ENCODE measurements at regions not wholly inside any gene's neighbourhood (a gene's known extent, or its start where the extent isn't known, plus 50 kb on each side); places are given as distances from the start of the nearest gene placed in this dataset.

DNA sequence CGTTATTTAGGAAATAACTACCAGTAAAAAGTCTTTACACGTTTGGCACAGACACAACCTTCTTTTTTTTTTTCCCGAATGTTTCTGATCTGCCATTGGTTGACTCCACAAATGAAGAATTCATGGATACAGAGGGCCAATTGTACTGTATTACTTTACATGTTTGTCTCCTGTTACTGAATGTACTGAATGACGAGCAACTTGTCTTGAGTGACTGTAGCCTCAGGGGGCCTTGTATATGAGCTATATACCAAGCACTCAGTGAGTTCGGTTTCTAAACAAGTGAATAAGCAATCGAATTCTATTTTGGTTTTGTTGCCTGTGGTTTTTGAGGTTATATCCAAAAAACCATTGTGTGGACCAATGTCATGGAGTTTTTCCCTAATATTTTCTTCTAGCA lies 480.0 kb upstream of the SYT1 start:
- POLR2A ChIA-PET (ENCODE audit: low non-redundant PET): no interaction called here
- CTCF ChIA-PET: no interaction called here
- H3K27ac ChIP-seq: no peak overlapping the region
- no peak for DNase-seq (ENCODE audit: low spot score)
- TF ChIP-seq, protein P1, sequence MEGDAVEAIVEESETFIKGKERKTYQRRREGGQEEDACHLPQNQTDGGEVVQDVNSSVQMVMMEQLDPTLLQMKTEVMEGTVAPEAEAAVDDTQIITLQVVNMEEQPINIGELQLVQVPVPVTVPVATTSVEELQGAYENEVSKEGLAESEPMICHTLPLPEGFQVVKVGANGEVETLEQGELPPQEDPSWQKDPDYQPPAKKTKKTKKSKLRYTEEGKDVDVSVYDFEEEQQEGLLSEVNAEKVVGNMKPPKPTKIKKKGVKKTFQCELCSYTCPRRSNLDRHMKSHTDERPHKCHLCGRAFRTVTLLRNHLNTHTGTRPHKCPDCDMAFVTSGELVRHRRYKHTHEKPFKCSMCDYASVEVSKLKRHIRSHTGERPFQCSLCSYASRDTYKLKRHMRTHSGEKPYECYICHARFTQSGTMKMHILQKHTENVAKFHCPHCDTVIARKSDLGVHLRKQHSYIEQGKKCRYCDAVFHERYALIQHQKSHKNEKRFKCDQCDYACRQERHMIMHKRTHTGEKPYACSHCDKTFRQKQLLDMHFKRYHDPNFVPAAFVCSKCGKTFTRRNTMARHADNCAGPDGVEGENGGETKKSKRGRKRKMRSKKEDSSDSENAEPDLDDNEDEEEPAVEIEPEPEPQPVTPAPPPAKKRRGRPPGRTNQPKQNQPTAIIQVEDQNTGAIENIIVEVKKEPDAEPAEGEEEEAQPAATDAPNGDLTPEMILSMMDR (conservative IDR thresholded peaks at IDR 0.05; ENCODE audit: low read depth): no peak

GRCh38 chr12:78385541-78385940 lies 479.0 kb upstream of the SYT1 start:
- no peak overlapping the region for H3K27ac ChIP-seq
- ChIA-PET POLR2A (ENCODE audit: low non-redundant PET) (interaction anchor here (0.6 kb wide), 1 partner anchor 22 kb away, joined by 3 read pairs; no protein-coding TSS in a partner anchor), CTCF (interaction anchor here (1.0 kb wide), 1 partner anchor 10 kb away, joined by 5 read pairs; no protein-coding TSS in a partner anchor)
- TF ChIP-seq, protein P1 (conservative IDR thresholded peaks at IDR 0.05; ENCODE audit: low read depth): no peak
- DNase-seq (ENCODE audit: low spot score): no peak

DNA sequence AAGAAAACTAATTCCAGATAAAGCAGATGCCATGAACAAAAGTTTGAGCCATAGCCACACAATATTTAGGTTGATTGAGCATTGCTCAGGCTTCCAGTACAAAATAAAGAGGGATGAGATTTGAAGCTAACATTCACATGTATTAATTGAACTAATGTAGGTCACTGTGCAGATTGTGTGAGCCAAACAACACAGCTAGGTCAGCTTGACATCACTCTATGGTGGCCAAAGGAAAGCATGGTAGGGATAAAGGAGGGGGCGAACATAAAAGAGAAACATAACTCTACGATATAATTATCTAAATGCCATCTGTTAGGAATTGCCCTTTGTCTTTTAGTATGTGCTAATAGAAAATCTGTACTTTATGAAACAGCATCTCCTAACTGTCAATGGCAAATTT lies 477.7 kb upstream of the SYT1 start:
- CTCF ChIA-PET: interaction anchor here (0.6 kb wide), 1 partner anchor 933 kb away, joined by 4 read pairs; no protein-coding TSS in a partner anchor
- TF ChIP-seq, protein P1 (conservative IDR thresholded peaks at IDR 0.05; ENCODE audit: low read depth): no peak

DNA sequence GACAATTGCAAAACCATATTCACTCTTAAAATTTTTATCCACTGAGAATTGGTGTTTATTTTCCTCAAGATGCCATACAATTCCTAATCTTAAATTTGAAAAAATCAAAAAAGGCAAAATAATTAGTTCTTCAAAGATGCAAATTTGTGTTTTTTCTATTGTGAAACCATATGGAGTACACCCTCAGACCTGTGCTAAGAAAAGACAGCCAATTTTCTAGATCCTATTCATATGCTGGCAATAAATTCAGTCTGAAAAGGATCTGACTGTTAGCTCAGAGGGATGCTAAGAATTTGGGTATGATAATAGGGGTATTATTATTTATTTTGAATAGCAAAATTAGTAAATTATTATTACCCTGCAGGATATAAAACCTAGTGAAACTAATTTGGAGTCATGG lies 476.9 kb upstream of the SYT1 start:
- no peak overlapping the region for H3K27ac ChIP-seq
- no peak for DNase-seq (ENCODE audit: low spot score)
- CTCF ChIA-PET: no interaction called here
- POLR2A ChIA-PET (ENCODE audit: low non-redundant PET): no interaction called here
- TF ChIP-seq, protein P1 (conservative IDR thresholded peaks at IDR 0.05; ENCODE audit: low read depth): no peak

More for the DNA sequence above, 477.7 kb upstream of the SYT1 start:
- POLR2A ChIA-PET (ENCODE audit: low non-redundant PET): no interaction called here
- no peak overlapping the region for H3K27ac ChIP-seq
- DNase-seq (ENCODE audit: low spot score): no peak

DNA sequence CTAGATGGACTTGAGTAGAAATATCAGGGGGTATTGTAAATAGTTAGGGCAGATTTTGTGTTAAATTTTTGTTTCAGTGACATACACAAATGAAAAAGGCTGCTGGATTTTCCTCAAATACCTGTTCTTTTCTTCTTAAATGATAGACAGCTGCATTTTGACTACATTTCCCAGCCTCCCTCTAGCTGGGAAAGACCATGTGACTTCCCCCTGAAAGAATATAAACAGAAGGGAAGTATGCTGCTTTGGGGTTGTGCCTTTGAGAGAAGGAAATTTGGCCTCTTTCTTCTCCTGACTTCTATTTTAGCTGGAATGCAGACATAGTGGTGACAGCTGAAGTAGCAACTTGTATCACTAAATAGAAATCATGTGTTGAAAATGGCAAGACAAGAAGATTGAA lies 476.1 kb upstream of the SYT1 start:
- TF ChIP-seq, protein P1 (conservative IDR thresholded peaks at IDR 0.05; ENCODE audit: low read depth): no peak
- no peak for DNase-seq (ENCODE audit: low spot score)
- H3K27ac ChIP-seq: no peak overlapping the region
- POLR2A ChIA-PET (ENCODE audit: low non-redundant PET): no interaction called here
- CTCF ChIA-PET: interaction anchor here (0.6 kb wide), 1 partner anchor 1735 kb away, joined by 5 read pairs; no protein-coding TSS in a partner anchor

- no peak overlapping the region for H3K27ac ChIP-seq
- DNase-seq (ENCODE audit: low spot score): no peak
- ChIA-PET CTCF (interaction anchor here (0.6 kb wide), 2 partner anchors 33 to 347 kb away, joined by 3 to 7 read pairs; no protein-coding TSS in a partner anchor), POLR2A (ENCODE audit: low non-redundant PET) (no interaction called here)
- TF ChIP-seq, protein P1 (conservative IDR thresholded peaks at IDR 0.05; ENCODE audit: low read depth): no peak
Measured at GRCh38 chr12:78390920-78391319, 473.7 kb upstream of the SYT1 start.

Measured in RWPE1 (cell line).